ENCODE measurements at regions not wholly inside any gene's neighbourhood (a gene's known extent, or its start where the extent isn't known, plus 50 kb on each side); places are given as distances from the start of the nearest gene placed in this dataset.

- H3K36me3 ChIP-seq (ENCODE audit: insufficient read depth, low read length): no peaks in the 10 kb centered on the region
- H2AFZ ChIP-seq (ENCODE audit: low read depth, low read length): no peak overlapping the region
- no peak overlapping the region for H3K4me3 ChIP-seq (ENCODE audit: insufficient read depth, low read depth, low read length)
- DNase-seq (ENCODE audit: low read depth) (no peak), FAIRE-seq (peak; percentile 95)
- no peaks in the 10 kb centered on the region for H3K27me3 ChIP-seq (ENCODE audit: insufficient read depth, low read length)
- no peak overlapping the region for H3K9ac ChIP-seq (ENCODE audit: low read length)
- no peaks in the 10 kb centered on the region for H4K20me1 ChIP-seq (ENCODE audit: insufficient read depth, low read length)
- no peaks in the 10 kb centered on the region for H3K79me2 ChIP-seq (ENCODE audit: insufficient read depth, low read length)
- H3K4me3 Mint-ChIP-seq (ENCODE audit: unreplicated experiment): no peak overlapping the region
- H3K4me1 Mint-ChIP-seq (ENCODE audit: low read depth, unreplicated experiment): peaks cover 3% of the 10 kb centered on the region
- no peak overlapping the region for H3K27ac ChIP-seq (ENCODE audit: low read depth, low read length)
- no peak overlapping the region for H3K4me2 ChIP-seq (ENCODE audit: low read length)
- H3K36me3 Mint-ChIP-seq (ENCODE audit: low read depth, unreplicated experiment): no peaks in the 10 kb centered on the region
- H3K9me3 Mint-ChIP-seq (ENCODE audit: unreplicated experiment): no peaks in the 10 kb centered on the region
- H3K27ac Mint-ChIP-seq (ENCODE audit: unreplicated experiment): no peak overlapping the region
- H3K4me1 ChIP-seq (ENCODE audit: insufficient read depth, low read length): no peaks in the 10 kb centered on the region
- TF ChIP-seq, protein P1, sequence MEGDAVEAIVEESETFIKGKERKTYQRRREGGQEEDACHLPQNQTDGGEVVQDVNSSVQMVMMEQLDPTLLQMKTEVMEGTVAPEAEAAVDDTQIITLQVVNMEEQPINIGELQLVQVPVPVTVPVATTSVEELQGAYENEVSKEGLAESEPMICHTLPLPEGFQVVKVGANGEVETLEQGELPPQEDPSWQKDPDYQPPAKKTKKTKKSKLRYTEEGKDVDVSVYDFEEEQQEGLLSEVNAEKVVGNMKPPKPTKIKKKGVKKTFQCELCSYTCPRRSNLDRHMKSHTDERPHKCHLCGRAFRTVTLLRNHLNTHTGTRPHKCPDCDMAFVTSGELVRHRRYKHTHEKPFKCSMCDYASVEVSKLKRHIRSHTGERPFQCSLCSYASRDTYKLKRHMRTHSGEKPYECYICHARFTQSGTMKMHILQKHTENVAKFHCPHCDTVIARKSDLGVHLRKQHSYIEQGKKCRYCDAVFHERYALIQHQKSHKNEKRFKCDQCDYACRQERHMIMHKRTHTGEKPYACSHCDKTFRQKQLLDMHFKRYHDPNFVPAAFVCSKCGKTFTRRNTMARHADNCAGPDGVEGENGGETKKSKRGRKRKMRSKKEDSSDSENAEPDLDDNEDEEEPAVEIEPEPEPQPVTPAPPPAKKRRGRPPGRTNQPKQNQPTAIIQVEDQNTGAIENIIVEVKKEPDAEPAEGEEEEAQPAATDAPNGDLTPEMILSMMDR (IDR thresholded peaks at IDR 0.05; ENCODE audit: insufficient read depth, low read depth, low read length): no peak
- no peak for TF ChIP-seq EZH2 (IDR thresholded peaks at IDR 0.05; ENCODE audit: insufficient read depth, low read length)
- no peaks in the 10 kb centered on the region for H3K9me3 ChIP-seq (ENCODE audit: insufficient read depth, low read depth, low read length)
- H3K27me3 Mint-ChIP-seq (ENCODE audit: low read depth, unreplicated experiment): peaks cover 2% of the 10 kb centered on the region
Observed at GRCh38 chrX:8245411-8245810, 74.3 kb upstream of the VCX2 start.

DNA sequence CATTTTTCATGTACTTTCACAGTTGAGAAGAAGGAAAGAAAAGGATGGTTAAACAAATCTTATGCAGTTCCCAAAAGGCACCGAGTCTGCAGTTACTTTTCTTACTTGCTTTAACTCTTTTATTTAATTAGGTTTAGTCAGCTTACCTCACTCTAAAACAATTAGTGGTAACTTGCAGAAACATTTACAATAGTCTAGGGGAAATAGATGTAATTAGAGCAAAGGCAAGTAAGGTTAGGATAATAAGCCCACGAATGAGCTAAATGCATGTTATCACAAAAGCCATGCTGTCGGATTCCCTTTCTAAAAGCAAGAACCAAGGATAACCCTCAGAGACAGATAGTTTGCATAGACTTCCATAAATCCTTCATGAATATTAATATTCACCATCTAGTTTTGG lies 82.0 kb upstream of the VCX2 start:
- H3K9me3 Mint-ChIP-seq (ENCODE audit: unreplicated experiment): no peaks in the 10 kb centered on the region

GRCh38 chrX:8254401-8254800 lies 83.3 kb upstream of the VCX2 start:
- no peak overlapping the region for H3K27ac ChIP-seq (ENCODE audit: low read depth, low read length)
- TF ChIP-seq, protein P1 (IDR thresholded peaks at IDR 0.05; ENCODE audit: insufficient read depth, low read depth, low read length): no peak
- TF ChIP-seq EZH2 (IDR thresholded peaks at IDR 0.05; ENCODE audit: insufficient read depth, low read length): no peak
- H3K27me3 ChIP-seq (ENCODE audit: insufficient read depth, low read length): no peaks in the 10 kb centered on the region
- H3K27ac Mint-ChIP-seq (ENCODE audit: unreplicated experiment): no peak overlapping the region
- no peak overlapping the region for H2AFZ ChIP-seq (ENCODE audit: low read depth, low read length)
- H3K4me2 ChIP-seq (ENCODE audit: low read length): peak overlapping the region; percentile 15
- H3K4me1 Mint-ChIP-seq (ENCODE audit: low read depth, unreplicated experiment): no peaks in the 10 kb centered on the region
- H3K79me2 ChIP-seq (ENCODE audit: insufficient read depth, low read length): no peaks in the 10 kb centered on the region
- H3K9me3 ChIP-seq (ENCODE audit: insufficient read depth, low read depth, low read length): no peaks in the 10 kb centered on the region
- H3K4me3 Mint-ChIP-seq (ENCODE audit: unreplicated experiment): no peak overlapping the region
- H3K36me3 Mint-ChIP-seq (ENCODE audit: low read depth, unreplicated experiment): no peaks in the 10 kb centered on the region
- H3K4me3 ChIP-seq (ENCODE audit: insufficient read depth, low read depth, low read length): no peak overlapping the region
- H3K27me3 Mint-ChIP-seq (ENCODE audit: low read depth, unreplicated experiment): no peaks in the 10 kb centered on the region
- FAIRE-seq (peak; percentile 97), DNase-seq (ENCODE audit: low read depth) (peak; percentile 47)
- no peaks in the 10 kb centered on the region for H3K9me3 Mint-ChIP-seq (ENCODE audit: unreplicated experiment)
- no peak overlapping the region for H3K9ac ChIP-seq (ENCODE audit: low read length)
- no peaks in the 10 kb centered on the region for H3K4me1 ChIP-seq (ENCODE audit: insufficient read depth, low read length)
- H4K20me1 ChIP-seq (ENCODE audit: insufficient read depth, low read length): no peaks in the 10 kb centered on the region
- H3K36me3 ChIP-seq (ENCODE audit: insufficient read depth, low read length): no peaks in the 10 kb centered on the region

More for the DNA sequence above, 82.0 kb upstream of the VCX2 start:
- Mint-ChIP-seq H3K4me3 (ENCODE audit: unreplicated experiment) (no peak overlapping the region), H3K27me3 (ENCODE audit: low read depth, unreplicated experiment) (no peaks in the 10 kb centered on the region), H3K36me3 (ENCODE audit: low read depth, unreplicated experiment) (no peaks in the 10 kb centered on the region), H3K27ac (ENCODE audit: unreplicated experiment) (no peak overlapping the region), H3K4me1 (ENCODE audit: low read depth, unreplicated experiment) (no peaks in the 10 kb centered on the region)
- H3K4me2 ChIP-seq (ENCODE audit: low read length): no peak overlapping the region
- H3K4me3 ChIP-seq (ENCODE audit: insufficient read depth, low read depth, low read length): no peak overlapping the region
- H3K4me1 ChIP-seq (ENCODE audit: insufficient read depth, low read length): no peaks in the 10 kb centered on the region
- FAIRE-seq (peak; percentile 34), DNase-seq (ENCODE audit: low read depth) (no peak)
- no peaks in the 10 kb centered on the region for H3K27me3 ChIP-seq (ENCODE audit: insufficient read depth, low read length)
- H3K9ac ChIP-seq (ENCODE audit: low read length): no peak overlapping the region
- no peaks in the 10 kb centered on the region for H3K79me2 ChIP-seq (ENCODE audit: insufficient read depth, low read length)
- H2AFZ ChIP-seq (ENCODE audit: low read depth, low read length): no peak overlapping the region
- no peaks in the 10 kb centered on the region for H3K9me3 ChIP-seq (ENCODE audit: insufficient read depth, low read depth, low read length)
- no peaks in the 10 kb centered on the region for H4K20me1 ChIP-seq (ENCODE audit: insufficient read depth, low read length)
- TF ChIP-seq, protein P1 (IDR thresholded peaks at IDR 0.05; ENCODE audit: insufficient read depth, low read depth, low read length): no peak
- TF ChIP-seq EZH2 (IDR thresholded peaks at IDR 0.05; ENCODE audit: insufficient read depth, low read length): no peak
- no peak overlapping the region for H3K27ac ChIP-seq (ENCODE audit: low read depth, low read length)
- H3K36me3 ChIP-seq (ENCODE audit: insufficient read depth, low read length): no peaks in the 10 kb centered on the region

Measured in astrocyte (in vitro differentiated cells and primary cell).